Gastroesophageal sphincter (tissue), 3 donors: ENCODE measurements at regions not wholly inside any gene's neighbourhood (a gene's known extent, or its start where the extent isn't known, plus 50 kb on each side); places are given as distances from the start of the nearest gene placed in this dataset.

Experiments used
- CTCF ChIP-seq, 4 experiments: fragments of 200-600 bp in 2 of 4; fragments of 450-650 bp in 2 of 4; sonication (generic) in 1 of 4; IDR thresholded peaks; one replicate each; pipeline ENCODE4 v1.5.1; 2017 to 2019; ENCODE audit warnings: antibody characterized with exemption in 4 of 4, mild to moderate bottlenecking in 2 of 4, moderate library complexity in 2 of 4
- EP300 ChIP-seq: sonication (generic); formaldehyde crosslinking; IDR thresholded peaks from one replicate; pipeline ENCODE4 v1.6.1; 2017; ENCODE audit warnings: antibody characterized with exemption, mild to moderate bottlenecking
- POLR2A ChIP-seq, 2 donors: fragments of 450-650 bp; IDR thresholded peaks; one replicate each; pipeline ENCODE4 v1.6.1; 2017; ENCODE audit warnings: antibody characterized with exemption in 2 of 2, mild to moderate bottlenecking in 2 of 2, moderate library complexity in 1 of 2
- POLR2AphosphoS5 ChIP-seq: sonication (generic); formaldehyde crosslinking; IDR thresholded peaks from one replicate; pipeline ENCODE4 v1.6.1; 2017; ENCODE audit warnings: antibody characterized with exemption

- TF ChIP-seq CTCF (IDR thresholded peaks at IDR 0.05): no peak
- no peak for TF ChIP-seq POLR2A (IDR thresholded peaks at IDR 0.05)
- no peak for TF ChIP-seq POLR2AphosphoS5
- TF ChIP-seq EP300: no peak
Observed at GRCh38 chr4:79236785-79237184, 89.1 kb downstream of the NAA11 start.
